Common myeloid progenitor, CD34-positive (primary cell): ENCODE measurements at regions not wholly inside any gene's neighbourhood (a gene's known extent, or its start where the extent isn't known, plus 50 kb on each side); places are given as distances from the start of the nearest gene placed in this dataset.

ENCODE experiments used
- CTCF ChIA-PET: fragments of 350-600 bp; sonication (Branson Sonifier 250); formaldehyde crosslinking; loops from one replicate; lab custom pipeline; 2021; ENCODE audit warnings: antibody characterized with exemption; lab: Charles Lee
- POLR2A ChIA-PET: fragments of 350-600 bp; sonication (Branson Sonifier 250); formaldehyde crosslinking; loops from one replicate; lab custom pipeline; 2021; ENCODE audit warnings: antibody characterized with exemption; lab: Charles Lee
- DNase-seq, 3 donors: peaks; one replicate each; pipeline versions ENCODE4 v3.0.0 to v3.0.0-alpha.2; 2013
- H3K27ac ChIP-seq, 2 experiments: 1 replicate in 1 of 2; 2 replicates in 1 of 2; pipeline ENCODE4 v1.7.0; 2013; ENCODE audit warnings: inconsistent platforms in 2 of 2, low read length in 2 of 2, mild to moderate bottlenecking in 2 of 2, low read depth in 1 of 2, moderate library complexity in 1 of 2; ENCODE audit not compliant: severe bottlenecking in 2 of 2, insufficient read depth in 1 of 2, poor library complexity in 1 of 2
- H3K27me3 ChIP-seq, 5 experiments: replicated peaks in 2 of 5; 1 replicate in 3 of 5; 2 replicates in 2 of 5; pipeline versions ENCODE4 v1.6.1 to v1.7.0; 2013; ENCODE audit warnings: low read length in 4 of 5, mild to moderate bottlenecking in 2 of 5, moderate library complexity in 2 of 5, inconsistent platforms in 1 of 5; ENCODE audit not compliant: insufficient read depth in 5 of 5, control insufficient read depth in 4 of 5
- H3K36me3 ChIP-seq, 4 experiments: 1 replicate in 2 of 4; 2 replicates in 2 of 4; pipeline versions ENCODE4 v1.6.1 to v1.7.0; 2013; ENCODE audit warnings: low read length in 3 of 4, control low read depth in 1 of 4, mild to moderate bottlenecking in 1 of 4; ENCODE audit not compliant: control insufficient read depth in 4 of 4, insufficient read depth in 4 of 4
- H3K4me1 ChIP-seq, 4 experiments: 1 replicate in 3 of 4; 2 replicates in 1 of 4; pipeline versions ENCODE4 v1.6.1 to v1.7.1; 2013; ENCODE audit warnings: low read length in 3 of 4, mild to moderate bottlenecking in 3 of 4, control low read depth in 1 of 4, inconsistent platforms in 1 of 4, moderate library complexity in 1 of 4; ENCODE audit not compliant: control insufficient read depth in 4 of 4, insufficient read depth in 4 of 4; ENCODE audit errors: control extremely low read depth in 1 of 4
- H3K4me3 ChIP-seq, 7 experiments: 1 replicate in 4 of 7; 2 replicates in 3 of 7; pipeline versions ENCODE4 v1.5.1 to v1.7.0; 2013; ENCODE audit warnings: mild to moderate bottlenecking in 7 of 7, low read length in 6 of 7, moderate library complexity in 6 of 7, inconsistent platforms in 2 of 7, low read depth in 2 of 7, control low read depth in 1 of 7; ENCODE audit not compliant: insufficient read depth in 4 of 7, control insufficient read depth in 1 of 7; ENCODE audit errors: extremely low read depth in 1 of 7
- H3K9me3 ChIP-seq, 5 experiments: 1 replicate in 4 of 5; 2 replicates in 1 of 5; pipeline versions ENCODE4 v1.6.1 to v1.7.1; 2013; ENCODE audit warnings: low read length in 4 of 5, mild to moderate bottlenecking in 2 of 5, inconsistent platforms in 1 of 5, low read depth in 1 of 5, moderate library complexity in 1 of 5; ENCODE audit not compliant: control insufficient read depth in 4 of 5, insufficient read depth in 2 of 5; ENCODE audit errors: control extremely low read depth in 1 of 5
- WGBS: methylation state at CpG from one replicate; pipeline ENCODE4 v1.1.5; 2013; ENCODE audit not compliant: insufficient coverage; 5-methylcytosine and 5-hydroxymethylcytosine counted together

DNA sequence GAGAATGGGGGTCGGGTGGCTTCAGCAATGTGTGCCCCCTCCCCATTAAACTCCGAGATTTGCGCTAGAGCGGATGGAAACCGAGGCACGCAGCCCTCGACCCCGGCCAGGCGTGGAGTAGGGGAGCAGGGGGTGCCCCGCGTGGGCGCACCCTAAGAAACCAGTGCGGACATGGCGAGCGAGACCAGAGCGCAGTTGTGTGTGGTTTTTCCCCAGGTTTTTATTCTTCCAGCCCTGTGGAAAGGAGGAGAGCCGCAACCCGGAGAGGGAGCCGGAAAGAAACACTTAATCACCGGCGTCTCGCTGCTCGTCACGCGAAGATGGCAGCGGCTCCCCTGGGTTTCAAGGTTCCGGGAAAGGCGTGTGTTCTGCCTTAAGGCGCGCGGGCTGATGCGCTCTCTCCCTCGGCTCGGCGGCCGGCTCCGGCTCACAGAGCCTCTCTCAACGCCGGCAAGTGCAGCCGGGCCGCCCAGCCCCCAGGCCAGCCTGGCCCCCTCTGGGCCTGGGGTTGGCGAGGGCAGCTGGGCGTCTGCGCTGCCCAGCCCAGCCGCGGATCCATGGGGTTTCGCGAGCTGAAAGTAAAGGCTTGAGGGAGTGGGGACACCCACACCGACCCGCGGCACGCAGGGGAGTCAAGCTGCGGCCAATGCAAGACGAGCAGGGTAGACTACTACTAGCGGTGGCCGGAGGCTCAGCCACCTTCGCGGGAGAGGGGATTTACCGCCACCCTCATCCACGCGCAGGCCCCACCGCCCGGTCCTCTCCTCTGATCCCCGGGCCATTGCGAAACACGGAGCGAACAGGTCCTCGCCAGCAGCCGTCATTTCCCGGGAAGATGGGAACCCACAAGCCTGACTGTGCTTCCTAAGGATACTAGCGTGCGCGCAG lies 74.0 kb upstream of the BCOR start:
- H3K4me1 ChIP-seq = peaks cover 9 to 80% (median 77%) of the 10 kb centered on the region in 4 experiments
- CTCF ChIA-PET = interaction anchor here (1.0 kb wide), 1 partner anchor 11 kb away, joined by 3 read pairs; no protein-coding TSS in a partner anchor
- peak overlapping the region; percentile 88 to 94 for H3K27ac ChIP-seq
- peak overlapping the region; percentile 20 to 72 (median 54) for H3K4me3 ChIP-seq
- POLR2A ChIA-PET = interaction anchor here (0.8 to 2.0 kb wide), 10 partner anchors 19 to 166 kb away, joined by 3 to 8 read pairs (median 4); no protein-coding TSS in a partner anchor
- H3K27me3 ChIP-seq = peaks cover 0 to 91% (median 0%) of the 10 kb centered on the region in 5 experiments
- no peaks in the 10 kb centered on the region for H3K36me3 ChIP-seq
- 6% methylated on average over 71 of the region's 73 CpGs for WGBS
- DNase-seq = peak in 1 of 3 donors; percentile 58
- H3K9me3 ChIP-seq = peaks cover 0 to 17% (median 0%) of the 10 kb centered on the region in 5 experiments

DNA sequence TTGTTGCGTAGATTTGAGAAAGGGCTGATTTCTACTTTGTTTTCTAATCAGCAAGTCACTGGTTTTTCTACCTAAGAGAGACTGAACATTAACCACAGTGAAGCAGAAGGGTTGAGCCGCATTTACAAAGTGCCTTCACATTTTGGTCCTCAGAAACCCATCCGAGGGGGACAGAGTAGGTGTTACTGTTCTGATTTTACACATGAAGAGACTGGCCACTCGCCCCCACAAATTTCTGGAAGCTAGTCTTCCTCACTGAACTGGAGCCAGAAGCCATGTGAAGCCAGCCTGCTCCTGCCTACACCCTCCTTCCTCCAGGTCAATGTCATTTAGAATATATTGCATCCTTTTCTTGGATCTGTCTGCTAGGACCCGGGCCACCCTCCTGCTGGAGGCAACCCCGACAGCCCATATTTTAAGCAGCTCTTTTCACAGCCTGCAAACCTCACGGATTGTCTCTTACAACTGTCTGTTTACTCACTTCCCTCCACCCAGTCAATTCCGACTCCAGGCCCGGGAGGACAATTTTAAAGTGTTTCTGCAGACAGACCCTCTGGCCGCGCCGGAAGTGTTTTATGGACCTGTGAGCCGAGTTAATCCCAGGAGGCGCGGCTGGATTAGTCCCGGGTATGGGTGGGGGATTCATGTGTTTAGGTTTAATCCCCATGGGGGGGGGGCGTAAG lies 73.2 kb upstream of the BCOR start:
- peaks cover 0 to 93% (median 0%) of the 10 kb centered on the region in 5 experiments for H3K27me3 ChIP-seq
- H3K36me3 ChIP-seq = no peaks in the 10 kb centered on the region
- peak overlapping the region; percentile 88 to 94 for H3K27ac ChIP-seq
- ChIA-PET CTCF (no interaction called here), POLR2A (interaction anchor here (0.9 kb wide), 1 partner anchor 22 kb away, joined by 3 read pairs; no protein-coding TSS in a partner anchor)
- peak in 1 of 3 donors; percentile 43 for DNase-seq
- H3K4me1 ChIP-seq = peaks cover 9 to 86% (median 80%) of the 10 kb centered on the region in 4 experiments
- 13% methylated on average over 6 of the region's 17 CpGs for WGBS
- peaks cover 0 to 12% (median 0%) of the 10 kb centered on the region in 5 experiments for H3K9me3 ChIP-seq
- peak overlapping the region in 6 of 7 experiments; percentile 4 to 72 (median 51) for H3K4me3 ChIP-seq

DNA sequence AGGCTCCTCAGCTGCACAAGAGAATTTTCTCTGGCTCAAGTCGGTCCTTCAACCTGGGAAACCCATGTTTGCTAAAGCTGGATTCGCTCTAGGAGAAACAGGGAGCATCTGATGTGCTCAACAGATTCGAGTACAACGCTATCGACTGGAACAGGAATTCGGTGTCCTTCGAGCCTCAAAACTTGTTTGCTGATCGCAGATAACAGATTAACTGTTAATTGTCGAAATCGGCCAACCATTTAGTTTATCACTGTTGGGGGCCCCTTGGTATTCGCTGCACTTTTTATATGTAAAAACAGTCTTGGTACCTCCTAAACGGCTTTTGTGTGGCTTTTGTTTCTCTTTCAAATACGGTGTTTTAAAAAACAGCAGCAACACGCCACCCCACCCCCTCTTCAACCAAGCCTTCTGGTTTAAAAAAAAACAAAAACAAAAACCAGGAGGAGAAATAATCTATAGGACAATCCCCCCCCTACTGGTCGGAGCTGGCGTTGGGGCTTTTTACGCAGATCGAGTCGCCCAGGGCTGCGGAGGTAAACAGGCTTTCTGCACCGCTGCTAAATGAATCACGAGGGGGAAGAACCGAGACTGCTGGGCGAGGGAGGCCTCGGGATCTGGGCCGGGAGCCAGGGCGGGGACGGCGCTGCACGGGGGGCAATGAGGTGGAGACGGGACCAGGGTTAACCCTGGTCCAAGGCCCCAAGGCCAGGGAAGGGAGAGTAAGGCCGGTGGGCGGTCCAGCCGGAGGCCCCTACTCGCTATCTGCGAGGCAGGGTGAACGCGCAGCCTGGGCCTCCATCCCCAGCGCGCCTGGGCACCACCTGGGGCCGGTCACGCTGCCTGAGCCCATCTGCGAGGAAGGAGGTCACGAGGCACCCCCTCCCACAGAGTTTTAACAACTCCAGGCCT lies 71.7 kb upstream of the BCOR start:
- POLR2A ChIA-PET = interaction anchor here (0.8 to 2.2 kb wide), 5 partner anchors 8 to 442 kb away, joined by 3 to 7 read pairs (median 3); partner anchors contain the start of gene BCOR
- peak overlapping the region in 5 of 7 experiments; percentile 19 to 59 (median 23) for H3K4me3 ChIP-seq
- peaks cover 0 to 86% (median 0%) of the 10 kb centered on the region in 5 experiments for H3K27me3 ChIP-seq
- H3K9me3 ChIP-seq = peaks cover 0 to 2% (median 0%) of the 10 kb centered on the region in 5 experiments
- DNase-seq = peak; percentile 87 to 93 (median 92)
- CTCF ChIA-PET = interaction anchor here (0.8 to 2.3 kb wide), 4 partner anchors 13 to 113 kb away, joined by 3 to 9 read pairs (median 6); no protein-coding TSS in a partner anchor
- H3K27ac ChIP-seq = peak overlapping the region in 1 of 2 experiments; percentile 94
- 10% methylated on average over 41 of the region's 44 CpGs for WGBS
- H3K4me1 ChIP-seq = peaks cover 7 to 74% (median 70%) of the 10 kb centered on the region in 4 experiments
- no peaks in the 10 kb centered on the region for H3K36me3 ChIP-seq

DNA sequence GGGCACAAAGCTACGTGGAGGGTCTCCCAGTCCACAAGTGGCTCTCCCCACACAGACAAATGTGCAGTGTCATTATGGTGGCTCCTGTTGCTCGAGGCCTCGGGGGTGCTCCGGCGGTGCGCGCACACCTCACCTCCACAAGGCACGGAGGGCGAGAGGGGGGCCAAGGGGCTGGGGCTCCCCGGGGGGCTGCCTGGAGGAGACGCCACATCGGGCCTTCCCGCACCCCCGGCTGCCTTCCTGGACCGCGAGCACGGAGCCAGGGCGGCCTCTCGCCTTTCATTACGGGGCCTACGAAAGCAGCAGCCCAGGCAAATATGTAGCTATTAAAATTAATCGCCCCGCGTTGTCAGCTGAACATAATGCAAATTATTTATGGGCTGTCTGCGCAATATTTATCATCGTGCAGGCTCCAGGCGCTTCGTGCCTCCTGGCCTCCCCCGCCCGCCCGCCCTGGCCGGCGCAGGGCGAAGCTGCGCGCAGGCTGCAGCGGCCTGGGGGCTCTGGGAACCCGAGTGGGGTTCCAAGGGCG lies 70.8 kb upstream of the BCOR start:
- Histone ChIP-seq H3K27ac (peak overlapping the region in 1 of 2 experiments; percentile 54), H3K27me3 (peaks cover 0 to 77% (median 0%) of the 10 kb centered on the region in 5 experiments), H3K4me1 (peaks cover 7 to 67% (median 63%) of the 10 kb centered on the region in 4 experiments), H3K9me3 (peaks cover 0 to 2% (median 0%) of the 10 kb centered on the region in 5 experiments), H3K4me3 (peak overlapping the region in 3 of 7 experiments; percentile 44 to 73 (median 59)), H3K36me3 (no peaks in the 10 kb centered on the region)
- ChIA-PET CTCF (interaction anchor here (0.9 to 2.3 kb wide), 5 partner anchors 12 to 100 kb away, joined by 3 to 9 read pairs (median 4); no protein-coding TSS in a partner anchor), POLR2A (interaction anchor here (1.1 to 2.2 kb wide), 5 partner anchors 9 to 441 kb away, joined by 3 to 7 read pairs (median 3); partner anchors contain the start of gene BCOR)
- 60% methylated on average over 35 of the region's 39 CpGs for WGBS
- peak in 1 of 3 donors; percentile 32 for DNase-seq

DNA sequence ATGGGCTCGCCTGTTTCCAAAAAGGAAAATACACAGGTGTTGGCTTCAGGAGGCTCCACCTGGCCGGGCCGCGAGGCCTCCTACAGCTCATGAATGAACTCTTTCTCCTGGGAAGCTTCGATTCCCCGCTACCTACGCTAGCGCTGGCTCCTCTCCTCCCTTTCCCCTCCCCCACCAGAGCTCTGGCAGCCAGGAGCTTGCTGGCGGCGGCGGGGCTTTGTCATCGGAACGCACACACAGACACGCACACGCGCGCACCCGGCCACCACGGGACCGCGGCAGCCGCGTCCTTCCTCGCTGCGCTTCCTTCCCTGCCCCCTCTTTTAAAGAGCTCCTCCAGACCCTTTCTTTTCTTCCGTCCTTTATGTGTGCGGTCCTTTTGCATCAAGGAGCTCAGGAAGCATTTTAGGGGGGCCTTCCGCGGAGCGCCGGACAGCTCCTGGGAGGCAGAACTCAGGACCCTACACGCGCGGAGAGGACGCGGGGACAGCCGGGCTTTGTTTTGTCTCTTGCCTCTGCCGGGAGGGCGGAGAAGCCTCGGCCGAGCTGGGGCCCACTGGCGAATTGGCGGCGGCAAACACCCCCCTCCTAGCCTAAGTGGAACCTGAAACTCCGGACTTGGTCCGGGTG lies 70.2 kb upstream of the BCOR start:
- Histone ChIP-seq H3K27ac (peak overlapping the region in 1 of 2 experiments; percentile 54), H3K9me3 (peaks cover 0 to 2% (median 0%) of the 10 kb centered on the region in 5 experiments), H3K27me3 (peaks cover 0 to 71% (median 0%) of the 10 kb centered on the region in 5 experiments), H3K4me3 (peak overlapping the region in 6 of 7 experiments; percentile 6 to 73 (median 57)), H3K36me3 (no peaks in the 10 kb centered on the region), H3K4me1 (peaks cover 3 to 62% (median 57%) of the 10 kb centered on the region in 4 experiments)
- peak in 2 of 3 donors; percentile 58 to 70 for DNase-seq
- 7% methylated on average over 46 of the region's 46 CpGs for WGBS
- ChIA-PET POLR2A (interaction anchor here (1.1 to 2.2 kb wide), 3 partner anchors 9 to 155 kb away, joined by 3 to 7 read pairs (median 6); no protein-coding TSS in a partner anchor), CTCF (interaction anchor here (0.9 to 2.3 kb wide), 4 partner anchors 11 to 100 kb away, joined by 3 to 9 read pairs (median 6); no protein-coding TSS in a partner anchor)
